H1 (cell line): ENCODE measurements at regions not wholly inside any gene's neighbourhood (a gene's known extent, or its start where the extent isn't known, plus 50 kb on each side); places are given as distances from the start of the nearest gene placed in this dataset.

Source experiments
- CTCF ChIA-PET: fragments of 300-600 bp; sonication (Branson Sonifier 250); formaldehyde crosslinking; loops from one replicate; lab custom pipeline; 2021; ENCODE audit not compliant: partially characterized antibody; lab: Charles Lee
- POLR2A ChIA-PET: fragments of 300-600 bp; sonication (Branson Sonifier 250); formaldehyde crosslinking; loops from one replicate; lab custom pipeline; 2021; ENCODE audit warnings: inconsistent platforms; ENCODE audit not compliant: partially characterized antibody; lab: Charles Lee
- DNase-seq, 2 experiments: peaks; one replicate each; pipeline versions ENCODE4 v3.0.0 to v3.0.0-alpha.2; 2010 to 2022; ENCODE audit warnings: low spot score in 2 of 2, low read depth in 1 of 2, mixed read lengths in 1 of 2
- FAIRE-seq: peaks from 2 replicates; lab custom pipeline; 2011; peaks lifted over from hg19 to GRCh38; lab: Jason Lieb, UNC
- H2AFZ ChIP-seq: 2 replicates; pipeline ENCODE4 v1.8.1; 2012; ENCODE audit warnings: low read length, inconsistent platforms
- H2AK5ac ChIP-seq: 2 replicates; pipeline ENCODE4 v1.6.1; 2013; ENCODE audit warnings: low read depth, low read length
- H2BK120ac ChIP-seq: replicated peaks from 2 replicates; pipeline ENCODE3; 2013; ENCODE audit warnings: low read depth, low read length, inconsistent platforms
- H2BK12ac ChIP-seq: 2 replicates; pipeline ENCODE4 v1.6.1; 2013; ENCODE audit warnings: low read depth, low read length
- H2BK15ac ChIP-seq: 2 replicates; pipeline ENCODE4 v1.6.1; 2013; ENCODE audit warnings: low read length
- H2BK20ac ChIP-seq: 2 replicates; pipeline ENCODE4 v1.6.1; 2013; ENCODE audit warnings: low read length
- H2BK5ac ChIP-seq: 2 replicates; pipeline ENCODE4 v1.6.1; 2013; ENCODE audit warnings: low read depth, low read length
- H3K14ac ChIP-seq: 2 replicates; pipeline ENCODE4 v1.6.1; 2013; ENCODE audit warnings: inconsistent platforms; ENCODE audit not compliant: insufficient read length
- H3K18ac ChIP-seq: 2 replicates; pipeline ENCODE4 v1.6.1; 2013; ENCODE audit warnings: low read length; ENCODE audit errors: extremely low read depth
- H3K23ac ChIP-seq: 2 replicates; pipeline ENCODE4 v1.6.1; 2013; ENCODE audit warnings: inconsistent platforms; ENCODE audit not compliant: insufficient read length
- H3K23me2 ChIP-seq: 2 replicates; pipeline ENCODE4 v1.6.1; 2013; ENCODE audit warnings: low read depth, low read length
- H3K27ac ChIP-seq: 2 replicates; pipeline ENCODE4 v1.6.1; 2011; ENCODE audit warnings: low read depth, low read length, inconsistent platforms
- H3K27me3 ChIP-seq, 4 experiments: replicated peaks in 1 of 4; 1 replicate in 1 of 4; 2 replicates in 3 of 4; pipeline versions ENCODE4 v1.6.1 to v1.8.1; 2011 to 2013; ENCODE audit warnings: low read length in 3 of 4, mild to moderate bottlenecking in 3 of 4, inconsistent platforms in 2 of 4, mixed read lengths in 2 of 4, moderate library complexity in 1 of 4; ENCODE audit not compliant: control insufficient read depth in 3 of 4, insufficient read depth in 3 of 4; ENCODE audit errors: extremely low read depth in 1 of 4
- H3K36me3 ChIP-seq, 4 experiments: 2 replicates each; pipeline versions ENCODE4 v1.6.1 to v1.8.1; 2011 to 2013; ENCODE audit warnings: mild to moderate bottlenecking in 4 of 4, low read length in 3 of 4, moderate library complexity in 2 of 4, control low read depth in 1 of 4, inconsistent platforms in 1 of 4; ENCODE audit not compliant: insufficient read depth in 4 of 4, control insufficient read depth in 2 of 4
- H3K4ac ChIP-seq: replicated peaks from 2 replicates; pipeline ENCODE3; 2013; ENCODE audit warnings: low read length, low read depth, mixed read lengths, inconsistent platforms; ENCODE audit not compliant: insufficient read length
- H3K4me1 ChIP-seq, 4 experiments: replicated peaks in 1 of 4; 1 replicate in 1 of 4; 2 replicates in 3 of 4; pipeline versions ENCODE4 v1.6.1 to v1.8.1; 2011 to 2013; ENCODE audit warnings: low read length in 3 of 4, inconsistent platforms in 2 of 4, mixed read lengths in 1 of 4; ENCODE audit not compliant: insufficient read depth in 4 of 4, control insufficient read depth in 3 of 4
- H3K4me2 ChIP-seq, 2 experiments: 2 replicates each; pipeline versions ENCODE4 v1.6.1 to v1.8.1; 2011 to 2013; ENCODE audit warnings: low read depth in 2 of 2, low read length in 2 of 2, control low read depth in 1 of 2, inconsistent platforms in 1 of 2, mild to moderate bottlenecking in 1 of 2; ENCODE audit not compliant: insufficient read depth in 1 of 2
- H3K4me3 ChIP-seq, 4 experiments: fragments of 200-600, 300-600 bp in 1 of 4; sonication (generic), shearing (Covaris generic), sonication (Bioruptor Twin) in 1 of 4; 2 replicates each; pipeline versions ENCODE4 v1.5.1 to v1.8.1; 2011 to 2016; ENCODE audit warnings: low read length in 4 of 4, low read depth in 3 of 4, control low read depth in 2 of 4, inconsistent platforms in 2 of 4, mild to moderate bottlenecking in 2 of 4, mixed read lengths in 1 of 4, moderate library complexity in 1 of 4; ENCODE audit not compliant: insufficient read depth in 2 of 4; ENCODE audit errors: extremely low read depth in 1 of 4
- H3K56ac ChIP-seq: replicated peaks from 2 replicates; pipeline ENCODE3; 2013; ENCODE audit warnings: low read depth, mild to moderate bottlenecking, mixed read lengths, low read length, inconsistent platforms; ENCODE audit not compliant: insufficient read length
- H3K79me1 ChIP-seq: 2 replicates; pipeline ENCODE4 v1.6.1; 2013; ENCODE audit warnings: low read depth, low read length, control low read depth
- H3K79me2 ChIP-seq, 2 experiments: 2 replicates each; pipeline versions ENCODE4 v1.6.1 to v1.8.1; 2012 to 2013; ENCODE audit warnings: low read length in 2 of 2, mild to moderate bottlenecking in 2 of 2, inconsistent platforms in 1 of 2; ENCODE audit not compliant: insufficient read depth in 2 of 2, control insufficient read depth in 1 of 2
- H3K9ac ChIP-seq, 4 experiments: replicated peaks in 1 of 4; 1 replicate in 1 of 4; 2 replicates in 3 of 4; pipeline versions ENCODE4 v1.6.1 to v1.8.1; 2011 to 2013; ENCODE audit warnings: low read depth in 3 of 4, low read length in 3 of 4, control low read depth in 2 of 4, mild to moderate bottlenecking in 2 of 4, moderate library complexity in 2 of 4, inconsistent platforms in 1 of 4; ENCODE audit errors: extremely low read depth in 1 of 4
- H3K9me3 ChIP-seq, 2 experiments: 2 replicates each; pipeline versions ENCODE4 v1.6.1 to v1.8.1; 2012 to 2013; ENCODE audit warnings: mild to moderate bottlenecking in 2 of 2, moderate library complexity in 2 of 2, control low read depth in 1 of 2, inconsistent platforms in 1 of 2, low read depth in 1 of 2, low read length in 1 of 2, mixed read lengths in 1 of 2; ENCODE audit not compliant: insufficient read depth in 2 of 2
- H4K20me1 ChIP-seq, 2 experiments: replicated peaks in 1 of 2; 2 replicates each; pipeline versions ENCODE3 to v1.8.1; 2011 to 2013; ENCODE audit warnings: inconsistent platforms in 2 of 2, low read length in 2 of 2, mild to moderate bottlenecking in 1 of 2; ENCODE audit not compliant: insufficient read depth in 2 of 2, control insufficient read depth in 1 of 2
- H4K5ac ChIP-seq: 2 replicates; pipeline ENCODE4 v1.6.1; 2013; ENCODE audit warnings: low read length, low read depth, mixed read lengths, inconsistent platforms; ENCODE audit not compliant: insufficient read length
- H4K8ac ChIP-seq: 2 replicates; pipeline ENCODE4 v1.8.0; 2013; ENCODE audit warnings: mild to moderate bottlenecking, moderate library complexity, low read length, inconsistent platforms; ENCODE audit not compliant: insufficient read depth; ENCODE audit errors: extremely low read depth
- H4K91ac ChIP-seq: replicated peaks from 2 replicates; pipeline ENCODE3; 2013; ENCODE audit warnings: low read length, mixed read lengths, inconsistent platforms; ENCODE audit not compliant: insufficient read length
- CEBPB ChIP-seq: IDR thresholded peaks from 2 replicates; pipeline ENCODE4 v1.6.1; 2012; ENCODE audit warnings: low read depth, low read length
- CHD1 ChIP-seq: IDR thresholded peaks from 2 replicates; pipeline ENCODE4 v1.6.1; 2012; ENCODE audit warnings: low read depth, low read length, improper control_type of control experiment
- EP300 ChIP-seq, 2 experiments: IDR thresholded peaks; 1 replicate in 1 of 2; 2 replicates in 1 of 2; pipeline ENCODE4 v1.6.1; 2011 to 2012; ENCODE audit warnings: low read depth in 2 of 2, low read length in 2 of 2, mild to moderate bottlenecking in 2 of 2, borderline replicate concordance in 1 of 2, inconsistent platforms in 1 of 2, moderate library complexity in 1 of 2
- GTF2F1 ChIP-seq: IDR thresholded peaks from 2 replicates; pipeline ENCODE4 v1.6.1; 2012; ENCODE audit warnings: low read depth, low read length, improper control_type of control experiment, borderline replicate concordance
- KDM5A ChIP-seq: fragments of 200-600 bp; IDR thresholded peaks from 2 replicates; pipeline ENCODE4 v1.7.1; 2012; ENCODE audit warnings: mild to moderate bottlenecking, low read length, inconsistent platforms, mixed read lengths
- NRF1 ChIP-seq: IDR thresholded peaks from 2 replicates; pipeline ENCODE4 v1.6.1; 2011; ENCODE audit warnings: mild to moderate bottlenecking, low read depth, low read length, improper control_type of control experiment
- PHF8 ChIP-seq: fragments of 200-600 bp; sonication (generic); conservative IDR thresholded peaks from 2 replicates; pipeline ENCODE4 v1.7.1; 2012; ENCODE audit warnings: low read depth, mild to moderate bottlenecking, inconsistent platforms, low read length, moderate library complexity
- POU5F1 ChIP-seq: IDR thresholded peaks from 2 replicates; pipeline ENCODE4 v1.6.1; 2011; ENCODE audit warnings: low read depth, mild to moderate bottlenecking, low read length, moderate library complexity
- SIN3A ChIP-seq, 2 experiments: IDR thresholded peaks in 1 of 2; conservative IDR thresholded peaks in 1 of 2; 2 replicates each; pipeline ENCODE4 v1.6.1; 2011 to 2012; ENCODE audit warnings: low read length in 2 of 2, improper control_type of control experiment in 1 of 2, low read depth in 1 of 2, mild to moderate bottlenecking in 1 of 2
- SP1 ChIP-seq: IDR thresholded peaks from 2 replicates; pipeline ENCODE4 v1.6.1; 2011; ENCODE audit warnings: low read depth, low read length
- TAF1 ChIP-seq: IDR thresholded peaks from 2 replicates; pipeline ENCODE4 v1.6.1; 2011; ENCODE audit warnings: mild to moderate bottlenecking, low read depth, low read length
- TBP ChIP-seq: IDR thresholded peaks from 2 replicates; pipeline ENCODE4 v1.6.1; 2011; ENCODE audit warnings: low read depth, low read length, improper control_type of control experiment
- TCF12 ChIP-seq: IDR thresholded peaks from 2 replicates; pipeline ENCODE4 v1.6.1; 2011; ENCODE audit warnings: low read depth, mild to moderate bottlenecking, low read length
- YY1 ChIP-seq: IDR thresholded peaks from 2 replicates; pipeline ENCODE4 v1.6.1; 2011; ENCODE audit warnings: low read depth, mild to moderate bottlenecking, low read length
- ZNF274 ChIP-seq: IDR thresholded peaks from 2 replicates; pipeline ENCODE4 v1.7.0; 2012; ENCODE audit warnings: low read length, borderline replicate concordance; ENCODE audit errors: extremely low read depth
- WGBS, 2 experiments: shearing (Covaris generic) in 1 of 2; methylation state at CpG; one replicate each; pipeline versions ENCODE4 v1.1.6 to v1.1.7; 2013 to 2015; ENCODE audit warnings: low lambda C conversion rate in 2 of 2, mixed read lengths in 2 of 2, inconsistent platforms in 1 of 2, low coverage in 1 of 2, missing lambda C conversion rate in 1 of 2; ENCODE audit not compliant: insufficient replicate concordance in 2 of 2, insufficient coverage in 1 of 2, insufficient read length in 1 of 2; ENCODE audit errors: extremely low coverage in 1 of 2, missing lambda C conversion rate in 1 of 2; 5-methylcytosine and 5-hydroxymethylcytosine counted together
- TF ChIP-seq, protein P1 (sequence below): IDR thresholded peaks from 2 replicates; pipeline ENCODE4 v1.6.1; 2012; ENCODE audit warnings: inconsistent platforms

DNA sequence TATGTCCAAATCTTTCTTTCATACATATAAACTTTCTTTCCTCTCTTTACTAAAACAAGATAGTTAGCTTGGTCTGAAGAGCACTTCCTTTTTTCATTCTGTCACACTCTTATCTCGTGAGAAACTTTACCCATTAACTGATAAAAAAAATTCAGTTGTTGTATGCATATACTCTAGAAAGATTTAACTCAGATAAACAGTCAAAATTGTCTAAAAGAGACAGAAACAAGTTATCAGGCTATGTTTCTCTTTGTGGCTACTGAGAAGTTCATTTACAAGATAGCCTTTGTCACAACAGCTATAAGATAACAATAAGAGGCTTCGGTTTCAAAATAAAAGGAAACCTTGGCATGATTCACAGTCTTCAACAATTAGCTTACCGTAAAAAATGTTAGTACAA lies 235.7 kb upstream of the ATP10A start:
- no peak overlapping the region for H3K18ac ChIP-seq
- H4K20me1 ChIP-seq: no peaks in the 10 kb centered on the region
- no peaks in the 10 kb centered on the region for H3K9me3 ChIP-seq
- H4K8ac ChIP-seq: no peak overlapping the region
- H3K23me2 ChIP-seq: no peaks in the 10 kb centered on the region
- H3K79me1 ChIP-seq: no peaks in the 10 kb centered on the region
- H2BK12ac ChIP-seq: no peak overlapping the region
- H2BK15ac ChIP-seq: no peak overlapping the region
- no peak overlapping the region for H2AK5ac ChIP-seq
- H3K36me3 ChIP-seq: no peaks in the 10 kb centered on the region
- no peaks in the 10 kb centered on the region for H3K79me2 ChIP-seq
- POLR2A ChIA-PET: interaction anchor here (1.4 kb wide), 1 partner anchor 15 kb away, joined by 4 read pairs; no protein-coding TSS in a partner anchor
- H3K4me1 ChIP-seq: peaks cover 4 to 12% (median 10%) of the 10 kb centered on the region in 4 experiments
- H3K14ac ChIP-seq: no peak overlapping the region
- CTCF ChIA-PET: interaction anchor here (0.8 to 1.6 kb wide), 4 partner anchors 141 to 162 kb away, joined by 3 to 5 read pairs (median 4); no protein-coding TSS in a partner anchor
- H4K91ac ChIP-seq: no peak overlapping the region
- no peak overlapping the region for H3K27ac ChIP-seq
- H2BK120ac ChIP-seq: no peak overlapping the region
- no peak overlapping the region for H3K56ac ChIP-seq
- H3K27me3 ChIP-seq: peaks cover 0 to 1% (median 0%) of the 10 kb centered on the region in 4 experiments; a peak in 1 of 7 replicates
- no peak overlapping the region for H3K23ac ChIP-seq
- DNase-seq (no peak), FAIRE-seq (no peak)
- H2BK20ac ChIP-seq: no peak overlapping the region
- H3K9ac ChIP-seq: no peak overlapping the region
- H3K4ac ChIP-seq: no peak overlapping the region
- H2BK5ac ChIP-seq: no peak overlapping the region
- 89% methylated on average over 3 of the region's 3 CpGs; no CpG with 5 or more reads in 1 of the 2 experiments for WGBS, 2 experiments
- no peak overlapping the region for H2AFZ ChIP-seq
- H3K4me2 ChIP-seq: no peak overlapping the region
- no peak overlapping the region for H3K4me3 ChIP-seq
- H4K5ac ChIP-seq: no peak overlapping the region
- no peak for TF ChIP-seq ZNF274
- no peak for TF ChIP-seq GTF2F1
- TF ChIP-seq NRF1: no peak
- TF ChIP-seq TCF12: no peak
- no peak for TF ChIP-seq SIN3A (conservative IDR thresholded peaks at IDR 0.05 in 1 of 2, IDR thresholded peaks at IDR 0.05 in 1 of 2; ENCODE audit: low read depth in 1 of 2, low read length in 2 of 2)
- no peak for TF ChIP-seq TBP
- TF ChIP-seq YY1: no peak
- TF ChIP-seq, protein P1, sequence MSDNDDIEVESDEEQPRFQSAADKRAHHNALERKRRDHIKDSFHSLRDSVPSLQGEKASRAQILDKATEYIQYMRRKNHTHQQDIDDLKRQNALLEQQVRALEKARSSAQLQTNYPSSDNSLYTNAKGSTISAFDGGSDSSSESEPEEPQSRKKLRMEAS: no peak
- no peak for TF ChIP-seq KDM5A
- TF ChIP-seq CHD1: no peak
- no peak for TF ChIP-seq SP1
- TF ChIP-seq TAF1: no peak
- no peak for TF ChIP-seq PHF8
- TF ChIP-seq CEBPB: no peak
- TF ChIP-seq EP300 (IDR thresholded peaks at IDR 0.05; ENCODE audit: borderline replicate concordance in 1 of 2, low read depth in 2 of 2, low read length in 2 of 2): no peak
- TF ChIP-seq POU5F1: no peak
